ENCODE measurements at regions not wholly inside any gene's neighbourhood (a gene's known extent, or its start where the extent isn't known, plus 50 kb on each side); places are given as distances from the start of the nearest gene placed in this dataset.

- no peaks in the 10 kb centered on the region for H3K36me3 ChIP-seq
- H3K4me3 ChIP-seq, result no peak overlapping the region
- DNase-seq, result no peak
- no peaks in the 10 kb centered on the region for H3K27me3 ChIP-seq
- no peak overlapping the region for H3K27ac ChIP-seq
- 72 to 85% methylated on average over 8 of the region's 8 CpGs for WGBS, 2 donors
- TF ChIP-seq CTCF (IDR thresholded peaks at IDR 0.05) (no peak), EP300 (IDR thresholded peaks at IDR 0.05) (no peak), POLR2AphosphoS5 (IDR thresholded peaks at IDR 0.05) (no peak), POLR2A (IDR thresholded peaks at IDR 0.05) (no peak)
- intact Hi-C loops (cut with DNase I), result no loop called here
- peaks cover 0 to 3% (median 0%) of the 10 kb centered on the region in 4 donors for H3K9me3 ChIP-seq
- no peaks in the 10 kb centered on the region for H3K4me1 ChIP-seq
Observed at GRCh38 chr4:146114066-146114465, 61.5 kb upstream of the LSM6 start.

GRCh38 chr4:146113171-146113570 is 62.3 kb upstream of the LSM6 start:
- H3K27me3 ChIP-seq, result no peaks in the 10 kb centered on the region
- no peaks in the 10 kb centered on the region for H3K36me3 ChIP-seq
- H3K27ac ChIP-seq, result no peak overlapping the region
- H3K4me3 ChIP-seq, result no peak overlapping the region
- DNase-seq, result no peak
- intact Hi-C loops (cut with DNase I), result no loop called here
- H3K4me1 ChIP-seq, result no peaks in the 10 kb centered on the region
- TF ChIP-seq POLR2A (IDR thresholded peaks at IDR 0.05) (no peak), EP300 (IDR thresholded peaks at IDR 0.05) (no peak), POLR2AphosphoS5 (IDR thresholded peaks at IDR 0.05) (no peak), CTCF (IDR thresholded peaks at IDR 0.05) (no peak)
- WGBS, 2 donors, result 91 to 94% methylated on average over 10 of the region's 10 CpGs
- peaks cover 0 to 2% (median 0%) of the 10 kb centered on the region in 4 donors for H3K9me3 ChIP-seq

- DNase-seq, result no peak
- no peaks in the 10 kb centered on the region for H3K36me3 ChIP-seq
- H3K4me1 ChIP-seq, result no peaks in the 10 kb centered on the region
- H3K27ac ChIP-seq, result no peak overlapping the region
- H3K9me3 ChIP-seq, result no peaks in the 10 kb centered on the region
- H3K4me3 ChIP-seq, result no peak overlapping the region
- no peaks in the 10 kb centered on the region for H3K27me3 ChIP-seq
- TF ChIP-seq POLR2A (IDR thresholded peaks at IDR 0.05) (no peak), EP300 (IDR thresholded peaks at IDR 0.05) (no peak), CTCF (IDR thresholded peaks at IDR 0.05) (no peak), POLR2AphosphoS5 (IDR thresholded peaks at IDR 0.05) (no peak)
- intact Hi-C loops (cut with DNase I), result no loop called here
Observed at GRCh38 chr4:146112389-146112788, 63.1 kb upstream of the LSM6 start.

GRCh38 chr4:146110871-146111485 is 64.5 kb upstream of the LSM6 start:
- no peaks in the 10 kb centered on the region for H3K4me1 ChIP-seq
- H3K9me3 ChIP-seq, result no peaks in the 10 kb centered on the region
- no peaks in the 10 kb centered on the region for H3K36me3 ChIP-seq
- TF ChIP-seq POLR2AphosphoS5 (IDR thresholded peaks at IDR 0.05) (no peak), EP300 (IDR thresholded peaks at IDR 0.05) (no peak), CTCF (IDR thresholded peaks at IDR 0.05) (no peak), POLR2A (IDR thresholded peaks at IDR 0.05) (no peak)
- H3K4me3 ChIP-seq, result no peak overlapping the region
- DNase-seq, result no peak
- intact Hi-C loops (cut with DNase I), result no loop called here
- H3K27me3 ChIP-seq, result no peaks in the 10 kb centered on the region
- no peak overlapping the region for H3K27ac ChIP-seq
- WGBS, 2 donors, result 48 to 80% methylated on average over 4 of the region's 4 CpGs

- Histone ChIP-seq H3K27ac (no peak overlapping the region), H3K36me3 (no peaks in the 10 kb centered on the region), H3K27me3 (no peaks in the 10 kb centered on the region), H3K4me1 (no peaks in the 10 kb centered on the region), H3K9me3 (no peaks in the 10 kb centered on the region), H3K4me3 (no peak overlapping the region)
- no peak for DNase-seq
- 78 to 86% methylated on average over 1 of the region's 1 CpG for WGBS, 2 donors
- intact Hi-C loops (cut with DNase I), result no loop called here
- no peak for TF ChIP-seq POLR2A (IDR thresholded peaks at IDR 0.05)
- TF ChIP-seq POLR2AphosphoS5 (IDR thresholded peaks at IDR 0.05), result no peak
- no peak for TF ChIP-seq CTCF (IDR thresholded peaks at IDR 0.05)
- TF ChIP-seq EP300 (IDR thresholded peaks at IDR 0.05), result no peak
Observed at GRCh38 chr4:146108756-146109155, 66.8 kb upstream of the LSM6 start.

Measured in sigmoid colon (tissue), 6 donors.